Body of pancreas (tissue), 4 donors: ENCODE measurements at regions not wholly inside any gene's neighbourhood (a gene's known extent, or its start where the extent isn't known, plus 50 kb on each side); places are given as distances from the start of the nearest gene placed in this dataset.
A peak's percentile ranks its signal among the peaks of the same experiment; 100 is the strongest.

ENCODE experiments used
- ATAC-seq: fragments of 150-250 bp; one replicate; pipeline ENCODE4 v1.9.1; 2016
- DNase-seq, 4 donors: peaks; one replicate each; pipeline ENCODE4 v3.0.0-alpha.2; 2019
- H3K27ac ChIP-seq, 4 donors: fragments of 200-600 bp; sonication (generic); 1 replicate in 3 of 4; 2 replicates in 1 of 4; pipeline versions ENCODE4 v1.5.1 to v1.6.1; 2016 to 2019; ENCODE audit warnings: mild to moderate bottlenecking in 1 of 4, mixed read lengths in 1 of 4, moderate library complexity in 1 of 4
- H3K27me3 ChIP-seq, 2 donors: fragments of 200-600 bp; sonication (generic); one replicate each; pipeline ENCODE4 v1.6.0; 2016; ENCODE audit warnings: mild to moderate bottlenecking in 1 of 2
- H3K36me3 ChIP-seq, 2 donors: fragments of 200-600 bp; sonication (generic); replicated peaks in 1 of 2; 2 replicates each; pipeline ENCODE4 v1.5.1; 2016; ENCODE audit warnings: low read depth in 2 of 2; ENCODE audit not compliant: insufficient read depth in 1 of 2
- H3K4me1 ChIP-seq: fragments of 200-600 bp; sonication (generic); one replicate; pipeline ENCODE4 v1.6.0; 2016
- H3K4me3 ChIP-seq, 2 donors: fragments of 200-600 bp; sonication (generic); 1 replicate in 1 of 2; 2 replicates in 1 of 2; pipeline ENCODE4 v1.5.1; 2016 to 2019
- H3K9me3 ChIP-seq, 3 donors: fragments of 200-600 bp; sonication (generic); 1 replicate in 2 of 3; 2 replicates in 1 of 3; pipeline ENCODE4 v1.5.1; 2016
- CTCF ChIP-seq, 7 experiments: fragments of 450-650 bp in 4 of 7; fragments of 200-600 bp in 3 of 7; sonication (generic) in 3 of 7; IDR thresholded peaks; one replicate each; pipeline ENCODE4 v1.5.1; 2016 to 2019; ENCODE audit warnings: antibody characterized with exemption in 7 of 7
- POLR2A ChIP-seq, 3 donors: fragments of 450-650 bp; IDR thresholded peaks; one replicate each; pipeline ENCODE4 v1.6.1; 2016; ENCODE audit warnings: antibody characterized with exemption in 3 of 3, mild to moderate bottlenecking in 2 of 3
- WGBS, 2 donors: methylation state at CpG; one replicate each; pipeline ENCODE4 v1.1.5; 2017; 5-methylcytosine and 5-hydroxymethylcytosine counted together
- intact Hi-C: fragments of 100-400 bp; cut with DNase I; formaldehyde crosslinking; loops from one replicate; pipeline ENCODE4 v1.15.1; 2023

GRCh38 chr11:104704146-104704830 is 194.0 kb downstream of the CASP12 start:
- no peak for DNase-seq
- WGBS, 2 donors: 86 to 97% methylated on average over 2 of the region's 2 CpGs
- no peaks in the 10 kb centered on the region for H3K9me3 ChIP-seq
- TF ChIP-seq CTCF (IDR thresholded peaks at IDR 0.05): no peak
- no peaks in the 10 kb centered on the region for H3K27me3 ChIP-seq
- no peaks in the 10 kb centered on the region for H3K4me1 ChIP-seq
- H3K36me3 ChIP-seq: no peaks in the 10 kb centered on the region
- no peak overlapping the region for H3K4me3 ChIP-seq
- H3K27ac ChIP-seq: no peak overlapping the region
- intact Hi-C loops: no loop called here
- no peak for ATAC-seq

GRCh38 chr11:104700609-104701008 is 197.7 kb downstream of the CASP12 start:
- H3K4me3 ChIP-seq: no peak overlapping the region
- no peaks in the 10 kb centered on the region for H3K36me3 ChIP-seq
- no peak for ATAC-seq
- no peak overlapping the region for H3K27ac ChIP-seq
- H3K4me1 ChIP-seq: peaks cover 3% of the 10 kb centered on the region
- TF ChIP-seq CTCF (IDR thresholded peaks at IDR 0.05): no peak
- TF ChIP-seq POLR2A (IDR thresholded peaks at IDR 0.05): no peak
- intact Hi-C loops: no loop called here
- H3K9me3 ChIP-seq: no peaks in the 10 kb centered on the region
- H3K27me3 ChIP-seq: no peaks in the 10 kb centered on the region
- no peak for DNase-seq

- H3K27me3 ChIP-seq: no peaks in the 10 kb centered on the region
- peaks cover 4% of the 10 kb centered on the region for H3K4me1 ChIP-seq
- TF ChIP-seq POLR2A (IDR thresholded peaks at IDR 0.05): no peak
- no peak for TF ChIP-seq CTCF (IDR thresholded peaks at IDR 0.05)
- H3K27ac ChIP-seq: no peak overlapping the region
- no peak for ATAC-seq
- no peaks in the 10 kb centered on the region for H3K36me3 ChIP-seq
- no peak for DNase-seq
- no peaks in the 10 kb centered on the region for H3K9me3 ChIP-seq
- intact Hi-C loops: no loop called here
- no peak overlapping the region for H3K4me3 ChIP-seq
Observed at GRCh38 chr11:104699981-104700380, 198.3 kb downstream of the CASP12 start.

GRCh38 chr11:104695065-104695463 is 203.2 kb downstream of the CASP12 start:
- Histone ChIP-seq H3K4me3 (no peak overlapping the region), H3K4me1 (peaks cover 4% of the 10 kb centered on the region), H3K36me3 (no peaks in the 10 kb centered on the region), H3K27ac (peak overlapping the region in 3 of 4 donors; percentile 5 to 32 (median 27)), H3K9me3 (no peaks in the 10 kb centered on the region), H3K27me3 (no peaks in the 10 kb centered on the region)
- no peak for TF ChIP-seq CTCF (IDR thresholded peaks at IDR 0.05)
- TF ChIP-seq POLR2A (IDR thresholded peaks at IDR 0.05): no peak
- no peak for DNase-seq
- ATAC-seq: peak; percentile 45
- intact Hi-C loops: no loop called here
